IMR-90 (cell line): ENCODE measurements at regions not wholly inside any gene's neighbourhood (a gene's known extent, or its start where the extent isn't known, plus 50 kb on each side); places are given as distances from the start of the nearest gene placed in this dataset.
"Not testable (repeated sequence)": the region's sequence is repeated elsewhere in the genome, so short reads cannot be mapped to it uniquely, and the experiment has no call there.

Experiments used
- ATAC-seq: fragments of 200-7000 bp; cut with Tn5 transposase; 2 replicates; pipeline ENCODE4 v1.9.1; 2020; ENCODE audit warnings: low read depth, mild to moderate bottlenecking, moderate library complexity
- BruUV-seq: library from RNA; stranded (reverse); fragments of 400-500 nt; replicated peaks from 2 replicates; lab custom pipeline; 2021; lab: Mats Ljungman, UMichigan
- CTCF ChIA-PET: fragments of 300-600 bp; formaldehyde crosslinking; extraction: SDS; loops from one replicate; lab custom pipeline; 2021; ENCODE audit warnings: antibody characterized with exemption; lab: Yijun Ruan, JAX
- POLR2A ChIA-PET: fragments of 300-600 bp; sonication (Branson Sonifier 250); formaldehyde crosslinking; loops from one replicate; lab custom pipeline; 2022; ENCODE audit warnings: antibody characterized with exemption; ENCODE audit not compliant: unreplicated experiment; lab: Charles Lee
- DNase-seq: peaks from one replicate; pipeline ENCODE4 v3.0.0; 2013
- H2AFZ ChIP-seq: replicated peaks from 2 replicates; pipeline ENCODE3; 2013; ENCODE audit warnings: low read length, mild to moderate bottlenecking; ENCODE audit not compliant: poor library complexity
- H2AK5ac ChIP-seq: 2 replicates; pipeline ENCODE4 v1.6.1; 2013; ENCODE audit warnings: low read depth, low read length, inconsistent platforms
- H2AK9ac ChIP-seq: replicated peaks from 2 replicates; pipeline ENCODE3; 2013; ENCODE audit warnings: mild to moderate bottlenecking, low read depth, low read length, moderate library complexity; ENCODE audit not compliant: poor library complexity
- H2BK120ac ChIP-seq: 2 replicates; pipeline ENCODE4 v1.6.1; 2013; ENCODE audit warnings: low read depth, low read length, inconsistent platforms
- H2BK15ac ChIP-seq: 3 replicates; pipeline ENCODE4 v1.6.1; 2013; ENCODE audit warnings: low read depth, low read length, inconsistent platforms
- H2BK20ac ChIP-seq: 2 replicates; pipeline ENCODE4 v1.6.1; 2013; ENCODE audit warnings: low read depth, mild to moderate bottlenecking, inconsistent platforms, low read length, moderate library complexity
- H2BK5ac ChIP-seq: 2 replicates; pipeline ENCODE4 v1.6.1; 2013; ENCODE audit warnings: mild to moderate bottlenecking, low read depth, low read length, inconsistent platforms; ENCODE audit not compliant: poor library complexity, severe bottlenecking
- H3K14ac ChIP-seq: replicated peaks from 2 replicates; pipeline ENCODE4 v1.6.1; 2013; ENCODE audit warnings: low read depth, low read length, inconsistent platforms
- H3K18ac ChIP-seq: 2 replicates; pipeline ENCODE4 v1.6.1; 2013; ENCODE audit warnings: low read depth, low read length, control low read depth
- H3K23ac ChIP-seq: 2 replicates; pipeline ENCODE4 v1.6.1; 2013; ENCODE audit warnings: low read depth, low read length, inconsistent platforms
- H3K27ac ChIP-seq: 2 replicates; pipeline ENCODE4 v1.5.1; 2013; ENCODE audit warnings: mild to moderate bottlenecking, control low read depth, low read length; ENCODE audit not compliant: insufficient read depth
- H3K27me3 ChIP-seq: 2 replicates; pipeline ENCODE4 v1.6.1; 2013; ENCODE audit warnings: low read length; ENCODE audit not compliant: control insufficient read depth, insufficient read depth
- H3K36me3 ChIP-seq: 2 replicates; pipeline ENCODE4 v1.6.1; 2013; ENCODE audit warnings: low read length, mixed read lengths; ENCODE audit not compliant: control insufficient read depth, insufficient read depth
- H3K4ac ChIP-seq: 2 replicates; pipeline ENCODE4 v1.6.1; 2013; ENCODE audit warnings: low read depth, low read length, inconsistent platforms
- H3K4me1 ChIP-seq: 2 replicates; pipeline ENCODE4 v1.6.1; 2013; ENCODE audit warnings: low read length, mixed read lengths; ENCODE audit not compliant: control insufficient read depth, insufficient read depth
- H3K4me2 ChIP-seq: 2 replicates; pipeline ENCODE4 v1.6.1; 2013; ENCODE audit warnings: low read depth, mild to moderate bottlenecking, control low read depth, low read length, moderate library complexity
- H3K4me3 ChIP-seq: 2 replicates; pipeline ENCODE4 v1.5.1; 2013; ENCODE audit warnings: low read depth, mild to moderate bottlenecking, control low read depth, low read length, moderate library complexity; ENCODE audit not compliant: insufficient read depth
- H3K56ac ChIP-seq: 2 replicates; pipeline ENCODE4 v1.6.1; 2013; ENCODE audit warnings: low read length, inconsistent platforms; ENCODE audit not compliant: insufficient read depth; ENCODE audit errors: extremely low read depth
- H3K79me1 ChIP-seq, 2 experiments: 2 replicates each; pipeline ENCODE4 v1.6.1; 2013; ENCODE audit warnings: low read length in 2 of 2, inconsistent platforms in 1 of 2, low read depth in 1 of 2
- H3K9ac ChIP-seq: 2 replicates; pipeline ENCODE4 v1.6.1; 2013; ENCODE audit warnings: low read depth, low read length, control low read depth
- H3K9me1 ChIP-seq: 2 replicates; pipeline ENCODE4 v1.6.1; 2013; ENCODE audit warnings: low read length, inconsistent platforms; ENCODE audit not compliant: insufficient read depth
- H3K9me3 ChIP-seq: 2 replicates; pipeline ENCODE4 v1.6.1; 2013; ENCODE audit warnings: low read length; ENCODE audit not compliant: control insufficient read depth, insufficient read depth
- H4K20me1 ChIP-seq: 2 replicates; pipeline ENCODE4 v1.6.1; 2013; ENCODE audit warnings: low read length, inconsistent platforms; ENCODE audit not compliant: insufficient read depth
- H4K5ac ChIP-seq: 2 replicates; pipeline ENCODE4 v1.6.1; 2013; ENCODE audit warnings: mild to moderate bottlenecking, low read depth, low read length, control low read depth
- H4K8ac ChIP-seq, 2 experiments: 2 replicates each; pipeline ENCODE4 v1.6.1; 2013; ENCODE audit warnings: low read depth in 2 of 2, low read length in 2 of 2, control low read depth in 1 of 2, inconsistent platforms in 1 of 2
- H4K91ac ChIP-seq: 2 replicates; pipeline ENCODE4 v1.6.1; 2013; ENCODE audit warnings: low read depth, low read length, inconsistent platforms; ENCODE audit not compliant: insufficient read depth
- WGBS, 2 experiments: methylation state at CpG; one replicate each; pipeline versions ENCODE4 v1.1.5 to v1.1.7; 2013; ENCODE audit warnings: missing lambda C conversion rate in 2 of 2; ENCODE audit not compliant: insufficient read length in 1 of 2; ENCODE audit errors: extremely low coverage in 2 of 2; 5-methylcytosine and 5-hydroxymethylcytosine counted together
- dilution Hi-C: fragments of 300-500 bp; cut with HindIII; formaldehyde crosslinking; loops from one replicate; pipeline ENCODE4 v1.14.3; 2018; ENCODE audit warnings: low sequenced_read_pairs; ENCODE audit not compliant: unreplicated experiment
- in situ Hi-C: fragments of 300-500 bp; cut with MboI; formaldehyde crosslinking; loops from 3 replicates; pipeline ENCODE4 v1.14.3; 2019; ENCODE audit warnings: low sequenced_read_pairs, inconsistent platforms, mixed read lengths
- intact Hi-C: fragments of 100-400 bp; cut with micrococcal nuclease; formaldehyde crosslinking; loops from 2 replicates; pipeline ENCODE4 v1.10.0; 2022

GRCh38 chr15:24107948-24108347 is 420.8 kb upstream of the NDN start:
- H2AK9ac ChIP-seq, H4K20me1 ChIP-seq, H2BK20ac ChIP-seq, H3K4me1 ChIP-seq, intact Hi-C loops, H3K36me3 ChIP-seq, H2AFZ ChIP-seq, H4K5ac ChIP-seq, H2BK120ac ChIP-seq, H3K27ac ChIP-seq, DNase-seq, H3K27me3 ChIP-seq, H3K4ac ChIP-seq, H3K56ac ChIP-seq, POLR2A ChIA-PET, ATAC-seq, in situ Hi-C loops, H3K9me1 ChIP-seq, dilution Hi-C loops, H3K79me1 ChIP-seq, H3K23ac ChIP-seq, H3K4me3 ChIP-seq, H4K8ac ChIP-seq, BruUV-seq, H3K9me3 ChIP-seq, H3K14ac ChIP-seq, H2BK15ac ChIP-seq, CTCF ChIA-PET, H3K9ac ChIP-seq, H2BK5ac ChIP-seq, H3K4me2 ChIP-seq, H3K18ac ChIP-seq, H4K91ac ChIP-seq, H2AK5ac ChIP-seq: not testable (repeated sequence)
- no CpG with 5 or more reads among the region's 4 CpGs for WGBS, 2 experiments

GRCh38 chr15:24108349-24108748 is 421.2 kb upstream of the NDN start:
- ATAC-seq, H3K23ac ChIP-seq, H3K4ac ChIP-seq, H2AK9ac ChIP-seq, H4K5ac ChIP-seq, in situ Hi-C loops, H3K36me3 ChIP-seq, dilution Hi-C loops, H2AK5ac ChIP-seq, H3K79me1 ChIP-seq, H3K4me1 ChIP-seq, H3K14ac ChIP-seq, H2BK15ac ChIP-seq, H3K27ac ChIP-seq, POLR2A ChIA-PET, H3K9ac ChIP-seq, H3K9me1 ChIP-seq, H3K56ac ChIP-seq, DNase-seq, H3K4me3 ChIP-seq, BruUV-seq, H2BK5ac ChIP-seq, H4K91ac ChIP-seq, H2BK20ac ChIP-seq, H3K9me3 ChIP-seq, H3K27me3 ChIP-seq, H2BK120ac ChIP-seq, CTCF ChIA-PET, H3K4me2 ChIP-seq, H2AFZ ChIP-seq, H4K8ac ChIP-seq, intact Hi-C loops, H4K20me1 ChIP-seq, H3K18ac ChIP-seq: not testable (repeated sequence)
- WGBS, 2 experiments = no CpG with 5 or more reads among the region's 3 CpGs
